ENCODE measurements at regions not wholly inside any gene's neighbourhood (a gene's known extent, or its start where the extent isn't known, plus 50 kb on each side); places are given as distances from the start of the nearest gene placed in this dataset.
"Not testable (repeated sequence)": the region's sequence is repeated elsewhere in the genome, so short reads cannot be mapped to it uniquely, and the experiment has no call there.

- TF ChIP-seq CTCF (conservative IDR thresholded peaks at IDR 0.05; ENCODE audit: low read depth, low read length): no peak
- H3K4me3 ChIP-seq (ENCODE audit: low read depth, low read length): no peak overlapping the region
- DNase-seq (ENCODE audit: low read depth): no peak
These were observed 949.7 kb downstream of the TRHDE start for GRCh38 chr12:73221836-73222235.

GRCh38 chr12:73225371-73225937 is 953.3 kb downstream of the TRHDE start:
- H3K4me3 ChIP-seq (ENCODE audit: low read depth, low read length): no peak overlapping the region
- no peak for DNase-seq (ENCODE audit: low read depth)
- TF ChIP-seq CTCF (conservative IDR thresholded peaks at IDR 0.05; ENCODE audit: low read depth, low read length): no peak

- TF ChIP-seq CTCF (conservative IDR thresholded peaks at IDR 0.05; ENCODE audit: low read depth, low read length): no peak
- DNase-seq (ENCODE audit: low read depth): peak; percentile 43
- no peak overlapping the region for H3K4me3 ChIP-seq (ENCODE audit: low read depth, low read length)
These were observed 953.8 kb downstream of the TRHDE start for GRCh38 chr12:73225941-73226340.

- TF ChIP-seq CTCF (conservative IDR thresholded peaks at IDR 0.05; ENCODE audit: low read depth, low read length): no peak
These were observed 954.4 kb downstream of the TRHDE start for GRCh38 chr12:73226593-73226992.

GRCh38 chr12:73228828-73229227 is 956.7 kb downstream of the TRHDE start:
- DNase-seq (ENCODE audit: low read depth); H3K4me3 ChIP-seq (ENCODE audit: low read depth, low read length): not testable (repeated sequence)

More at GRCh38 chr12:73226593-73226992, 954.4 kb downstream of the TRHDE start:
- H3K4me3 ChIP-seq (ENCODE audit: low read depth, low read length): no peak overlapping the region
- DNase-seq (ENCODE audit: low read depth): no peak

GRCh38 chr12:73235387-73235786 is 963.2 kb downstream of the TRHDE start:
- H3K4me3 ChIP-seq (ENCODE audit: low read depth, low read length): no peak overlapping the region
- no peak for TF ChIP-seq CTCF (conservative IDR thresholded peaks at IDR 0.05; ENCODE audit: low read depth, low read length)
- DNase-seq (ENCODE audit: low read depth): no peak

- no peak overlapping the region for H3K4me3 ChIP-seq (ENCODE audit: low read depth, low read length)
- DNase-seq (ENCODE audit: low read depth): no peak
- TF ChIP-seq CTCF (conservative IDR thresholded peaks at IDR 0.05; ENCODE audit: low read depth, low read length): no peak
These were observed 967.9 kb downstream of the TRHDE start for GRCh38 chr12:73240110-73240509.
